SK-N-SH treated with all-trans-retinoic acid at 6 μM for 48 hours (cell line): ENCODE measurements at regions not wholly inside any gene's neighbourhood (a gene's known extent, or its start where the extent isn't known, plus 50 kb on each side); places are given as distances from the start of the nearest gene placed in this dataset.

ENCODE experiments used
- ATAC-seq: fragments of 200-7000 bp; cut with Tn5 transposase; 3 replicates; pipeline ENCODE4 v1.9.1; 2020; ENCODE audit warnings: mild to moderate bottlenecking, moderate library complexity
- ARNTL ChIP-seq: fragments of 450-650 bp; formaldehyde crosslinking; IDR thresholded peaks from 2 replicates; pipeline ENCODE4 v1.5.0; 2020; ENCODE audit warnings: low read depth, mild to moderate bottlenecking, moderate library complexity, borderline replicate concordance
- BACH2 ChIP-seq: fragments of 250-450 bp; sonication (Bioruptor Pico); IDR thresholded peaks from 2 replicates; pipeline ENCODE4 v1.9.0; 2021; ENCODE audit warnings: mild to moderate bottlenecking, borderline replicate concordance
- CSDC2 ChIP-seq: fragments of 250-450 bp; sonication (Bioruptor Pico); IDR thresholded peaks from 2 replicates; pipeline ENCODE4 v1.5.0; 2020; ENCODE audit warnings: mild to moderate bottlenecking, moderate library complexity
- CSRNP3 ChIP-seq: fragments of 250-450 bp; sonication (Bioruptor Pico); IDR thresholded peaks from 2 replicates; pipeline ENCODE4 v1.5.1; 2021; ENCODE audit warnings: mild to moderate bottlenecking, moderate library complexity
- ESRRG ChIP-seq: fragments of 250-450 bp; sonication (Bioruptor Pico); IDR thresholded peaks from 2 replicates; pipeline ENCODE4 v1.6.1; 2021; ENCODE audit warnings: mild to moderate bottlenecking
- GLIS3 ChIP-seq: fragments of 250-450 bp; sonication (Bioruptor Pico); IDR thresholded peaks from 2 replicates; pipeline ENCODE4 v1.5.0; 2020; ENCODE audit warnings: mild to moderate bottlenecking, moderate library complexity
- ISL1 ChIP-seq: fragments of 250-450 bp; sonication (Bioruptor Pico); IDR thresholded peaks from 2 replicates; pipeline ENCODE4 v2.1.2; 2022; ENCODE audit warnings: mild to moderate bottlenecking, moderate library complexity
- OSR1 ChIP-seq: fragments of 250-450 bp; sonication (Bioruptor Pico); IDR thresholded peaks from 2 replicates; pipeline ENCODE4 v1.8.0; 2022; ENCODE audit warnings: moderate library complexity, mild to moderate bottlenecking, inconsistent platforms
- PATZ1 ChIP-seq: fragments of 250-450 bp; sonication (Bioruptor Pico); IDR thresholded peaks from 2 replicates; pipeline ENCODE4 v1.8.0; 2020; ENCODE audit warnings: mild to moderate bottlenecking, moderate library complexity, borderline replicate concordance
- POU6F1 ChIP-seq: fragments of 250-450 bp; sonication (Bioruptor Pico); IDR thresholded peaks from 2 replicates; pipeline ENCODE4 v1.8.0; 2021; ENCODE audit warnings: low read depth, mild to moderate bottlenecking, moderate library complexity, borderline replicate concordance
- PPARA ChIP-seq: fragments of 250-450 bp; sonication (Bioruptor Pico); IDR thresholded peaks from 2 replicates; pipeline ENCODE4 v1.5.0; 2020; ENCODE audit warnings: mild to moderate bottlenecking, borderline replicate concordance
- RARB ChIP-seq: fragments of 250-450 bp; sonication (Bioruptor Pico); IDR thresholded peaks from 2 replicates; pipeline ENCODE4 v1.8.0; 2021; ENCODE audit warnings: mild to moderate bottlenecking, moderate library complexity
- SNAI2 ChIP-seq: fragments of 250-450 bp; sonication (Bioruptor Pico); IDR thresholded peaks from 2 replicates; pipeline ENCODE4 v1.5.0; 2020; ENCODE audit warnings: mild to moderate bottlenecking, moderate library complexity
- TCF4 ChIP-seq: fragments of 250-450 bp; sonication (Bioruptor Pico); IDR thresholded peaks from 2 replicates; pipeline ENCODE4 v1.8.0; 2021; ENCODE audit warnings: mild to moderate bottlenecking, moderate library complexity, borderline replicate concordance
- TOX ChIP-seq: fragments of 250-450 bp; sonication (Bioruptor Pico); IDR thresholded peaks from 2 replicates; pipeline ENCODE4 v1.8.0; 2021; ENCODE audit warnings: mild to moderate bottlenecking, moderate library complexity, borderline replicate concordance
- TSHZ2 ChIP-seq: fragments of 250-450 bp; sonication (Bioruptor Pico); IDR thresholded peaks from 2 replicates; pipeline ENCODE4 v1.5.0; 2020; ENCODE audit warnings: mild to moderate bottlenecking, moderate library complexity
- ZFP3 ChIP-seq: fragments of 250-450 bp; sonication (Bioruptor Pico); IDR thresholded peaks from 2 replicates; pipeline ENCODE4 v1.5.0; 2020; ENCODE audit warnings: mild to moderate bottlenecking, moderate library complexity
- ZFP30 ChIP-seq: fragments of 450-650 bp; formaldehyde crosslinking; IDR thresholded peaks from 2 replicates; pipeline ENCODE4 v1.5.0; 2022; ENCODE audit warnings: mild to moderate bottlenecking, moderate library complexity
- ZNF565 ChIP-seq: fragments of 450-650 bp; formaldehyde crosslinking; conservative IDR thresholded peaks from 2 replicates; pipeline ENCODE4 v1.5.0; 2020; ENCODE audit warnings: low read depth, mild to moderate bottlenecking, moderate library complexity
- ZNF70 ChIP-seq: fragments of 450-650 bp; formaldehyde crosslinking; IDR thresholded peaks from 2 replicates; pipeline ENCODE4 v1.5.0; 2020; ENCODE audit warnings: mild to moderate bottlenecking, moderate library complexity
- ZNF8 ChIP-seq: fragments of 450-650 bp; formaldehyde crosslinking; IDR thresholded peaks from 2 replicates; pipeline ENCODE4 v1.5.0; 2020; ENCODE audit warnings: mild to moderate bottlenecking, moderate library complexity
- TF ChIP-seq, protein P1 (sequence below): fragments of 250-450 bp; sonication (Bioruptor Pico); IDR thresholded peaks from 2 replicates; pipeline ENCODE4 v1.5.1; 2020; ENCODE audit warnings: low read depth, mild to moderate bottlenecking, moderate library complexity

DNA sequence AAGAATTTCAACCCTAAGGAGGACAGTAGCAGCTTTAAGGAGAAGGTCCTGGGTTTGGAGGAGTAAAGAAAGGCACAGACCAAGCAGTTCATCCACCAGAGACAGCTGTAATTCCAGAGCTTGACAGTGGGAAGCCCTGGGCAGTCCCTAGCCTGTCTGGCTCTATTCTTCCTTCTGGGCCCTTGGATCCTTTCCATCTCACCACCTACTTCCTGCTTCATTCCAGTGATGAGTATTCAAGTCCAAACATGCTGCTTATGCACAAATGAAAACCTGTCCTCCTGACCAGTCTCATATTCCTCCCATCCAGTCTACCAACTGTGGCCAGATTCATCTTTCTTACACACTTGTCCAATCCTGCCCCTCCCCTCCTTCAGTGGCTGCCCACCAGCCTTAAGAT lies 171.4 kb downstream of the CNTN3 start:
- TF ChIP-seq PPARA (CRISPR knock-in tag) = no peak
- TF ChIP-seq OSR1 (CRISPR knock-in tag) = no peak
- TF ChIP-seq SNAI2 = no peak
- TF ChIP-seq TCF4 (CRISPR knock-in tag) = no peak
- no peak for TF ChIP-seq CSDC2 (CRISPR knock-in tag)
- TF ChIP-seq CSRNP3 = no peak
- no peak for TF ChIP-seq TSHZ2 (CRISPR knock-in tag)
- TF ChIP-seq ZFP30 = no peak
- no peak for TF ChIP-seq ZNF565
- no peak for TF ChIP-seq ARNTL
- TF ChIP-seq RARB (CRISPR knock-in tag) = no peak
- TF ChIP-seq POU6F1 (CRISPR knock-in tag) = no peak
- no peak for TF ChIP-seq GLIS3 (CRISPR knock-in tag)
- TF ChIP-seq ESRRG (CRISPR knock-in tag) = no peak
- TF ChIP-seq PATZ1 (CRISPR knock-in tag) = no peak
- TF ChIP-seq ZFP3 (CRISPR knock-in tag) = no peak
- TF ChIP-seq ZNF8 (CRISPR knock-in tag) = no peak
- no peak for TF ChIP-seq TOX (CRISPR knock-in tag)
- ATAC-seq = peak; percentile 39; the same call in 2 of the 3 replicates

DNA sequence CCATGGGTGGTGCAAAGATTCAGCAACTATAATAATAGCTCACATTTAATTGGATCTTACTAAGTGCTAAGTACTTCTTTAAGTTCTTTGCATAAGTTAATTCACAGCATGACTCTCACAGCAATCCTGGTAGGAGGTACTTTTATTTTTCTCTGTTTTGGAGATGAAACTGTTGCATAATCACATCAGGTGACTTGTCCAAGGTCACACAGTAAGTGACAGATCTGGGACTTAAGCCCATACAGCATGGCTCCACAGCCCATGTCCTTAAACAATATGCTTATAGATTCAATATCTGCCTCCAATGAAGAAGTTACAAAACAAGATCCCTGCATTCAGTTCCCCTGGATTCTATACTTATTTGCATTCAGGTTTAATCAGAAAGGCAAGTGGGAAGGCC lies 171.8 kb downstream of the CNTN3 start:
- ATAC-seq = no peak
- TF ChIP-seq RARB (CRISPR knock-in tag) = no peak
- TF ChIP-seq ZNF8 (CRISPR knock-in tag) = no peak
- TF ChIP-seq, protein P1, sequence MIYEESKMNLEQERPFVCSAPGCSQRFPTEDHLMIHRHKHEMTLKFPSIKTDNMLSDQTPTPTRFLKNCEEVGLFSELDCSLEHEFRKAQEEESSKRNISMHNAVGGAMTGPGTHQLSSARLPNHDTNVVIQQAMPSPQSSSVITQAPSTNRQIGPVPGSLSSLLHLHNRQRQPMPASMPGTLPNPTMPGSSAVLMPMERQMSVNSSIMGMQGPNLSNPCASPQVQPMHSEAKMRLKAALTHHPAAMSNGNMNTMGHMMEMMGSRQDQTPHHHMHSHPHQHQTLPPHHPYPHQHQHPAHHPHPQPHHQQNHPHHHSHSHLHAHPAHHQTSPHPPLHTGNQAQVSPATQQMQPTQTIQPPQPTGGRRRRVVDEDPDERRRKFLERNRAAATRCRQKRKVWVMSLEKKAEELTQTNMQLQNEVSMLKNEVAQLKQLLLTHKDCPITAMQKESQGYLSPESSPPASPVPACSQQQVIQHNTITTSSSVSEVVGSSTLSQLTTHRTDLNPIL (CRISPR knock-in tag) = no peak
- TF ChIP-seq ZNF70 (CRISPR knock-in tag) = no peak

GRCh38 chr3:74442068-74442467 lies 172.4 kb downstream of the CNTN3 start:
- ATAC-seq = no peak
- TF ChIP-seq ZNF70 (CRISPR knock-in tag) = no peak
- TF ChIP-seq RARB (CRISPR knock-in tag) = no peak
- TF ChIP-seq ZNF8 (CRISPR knock-in tag) = no peak
- TF ChIP-seq TCF4 (CRISPR knock-in tag) = no peak
- no peak for TF ChIP-seq ISL1 (CRISPR knock-in tag)
- TF ChIP-seq CSDC2 (CRISPR knock-in tag) = no peak
- no peak for TF ChIP-seq BACH2
- no peak for TF ChIP-seq SNAI2
- no peak for TF ChIP-seq ZNF565
- TF ChIP-seq ZFP3 (CRISPR knock-in tag) = no peak
- no peak for TF ChIP-seq PATZ1 (CRISPR knock-in tag)
- TF ChIP-seq, all 23 proteins: peak for 0
